ENCODE measurements at regions not wholly inside any gene's neighbourhood (a gene's known extent, or its start where the extent isn't known, plus 50 kb on each side); places are given as distances from the start of the nearest gene placed in this dataset.

DNA sequence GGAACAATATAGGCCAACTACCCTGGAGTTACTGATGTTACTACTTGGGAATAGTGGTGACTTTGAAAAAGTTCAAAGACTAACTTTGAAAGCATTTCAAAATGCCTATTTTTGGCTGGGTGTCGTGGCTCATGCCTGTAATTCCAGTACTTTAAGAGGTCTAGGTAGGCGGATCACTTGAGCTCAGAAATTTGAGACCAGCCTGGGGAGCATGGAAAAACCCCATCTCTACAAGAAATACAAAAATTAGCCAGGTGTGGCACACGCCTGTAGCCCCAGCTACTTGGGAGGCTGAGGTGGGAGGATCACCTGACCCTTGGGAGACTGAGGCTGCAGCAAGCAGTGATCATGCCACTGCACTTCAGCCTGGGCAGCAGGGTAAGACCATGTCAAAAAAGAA is 105.3 kb downstream of the ARRDC3 start:
- TF ChIP-seq, protein P1, sequence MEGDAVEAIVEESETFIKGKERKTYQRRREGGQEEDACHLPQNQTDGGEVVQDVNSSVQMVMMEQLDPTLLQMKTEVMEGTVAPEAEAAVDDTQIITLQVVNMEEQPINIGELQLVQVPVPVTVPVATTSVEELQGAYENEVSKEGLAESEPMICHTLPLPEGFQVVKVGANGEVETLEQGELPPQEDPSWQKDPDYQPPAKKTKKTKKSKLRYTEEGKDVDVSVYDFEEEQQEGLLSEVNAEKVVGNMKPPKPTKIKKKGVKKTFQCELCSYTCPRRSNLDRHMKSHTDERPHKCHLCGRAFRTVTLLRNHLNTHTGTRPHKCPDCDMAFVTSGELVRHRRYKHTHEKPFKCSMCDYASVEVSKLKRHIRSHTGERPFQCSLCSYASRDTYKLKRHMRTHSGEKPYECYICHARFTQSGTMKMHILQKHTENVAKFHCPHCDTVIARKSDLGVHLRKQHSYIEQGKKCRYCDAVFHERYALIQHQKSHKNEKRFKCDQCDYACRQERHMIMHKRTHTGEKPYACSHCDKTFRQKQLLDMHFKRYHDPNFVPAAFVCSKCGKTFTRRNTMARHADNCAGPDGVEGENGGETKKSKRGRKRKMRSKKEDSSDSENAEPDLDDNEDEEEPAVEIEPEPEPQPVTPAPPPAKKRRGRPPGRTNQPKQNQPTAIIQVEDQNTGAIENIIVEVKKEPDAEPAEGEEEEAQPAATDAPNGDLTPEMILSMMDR (IDR thresholded peaks at IDR 0.05), result no peak

DNA sequence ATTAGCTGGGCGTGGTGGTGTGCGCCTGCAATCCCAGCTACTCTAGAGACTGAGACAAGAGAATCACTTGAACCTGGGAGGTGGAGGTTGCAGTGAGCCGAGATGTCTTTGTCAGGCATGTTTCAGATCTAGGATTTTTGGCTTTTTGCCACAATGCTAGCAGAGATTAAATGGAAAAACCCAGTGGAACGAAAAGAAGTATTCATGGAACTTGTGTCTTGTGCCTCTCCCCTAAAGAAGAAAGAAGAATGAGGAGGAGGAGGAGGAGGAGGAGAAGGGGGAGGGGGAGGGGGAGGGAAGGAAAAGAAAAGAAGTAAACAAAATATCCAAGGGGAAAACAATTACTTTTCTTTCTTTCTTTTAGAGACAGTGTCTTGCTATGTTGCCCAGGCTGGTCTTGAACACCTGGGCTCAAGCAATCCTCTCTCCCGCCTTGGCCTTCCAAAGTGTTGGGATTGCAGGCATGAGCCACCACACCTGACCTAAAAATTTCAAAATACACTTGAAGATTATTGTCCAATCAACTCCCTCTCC is 106.0 kb downstream of the ARRDC3 start:
- TF ChIP-seq, protein P1 (IDR thresholded peaks at IDR 0.05), result no peak

DNA sequence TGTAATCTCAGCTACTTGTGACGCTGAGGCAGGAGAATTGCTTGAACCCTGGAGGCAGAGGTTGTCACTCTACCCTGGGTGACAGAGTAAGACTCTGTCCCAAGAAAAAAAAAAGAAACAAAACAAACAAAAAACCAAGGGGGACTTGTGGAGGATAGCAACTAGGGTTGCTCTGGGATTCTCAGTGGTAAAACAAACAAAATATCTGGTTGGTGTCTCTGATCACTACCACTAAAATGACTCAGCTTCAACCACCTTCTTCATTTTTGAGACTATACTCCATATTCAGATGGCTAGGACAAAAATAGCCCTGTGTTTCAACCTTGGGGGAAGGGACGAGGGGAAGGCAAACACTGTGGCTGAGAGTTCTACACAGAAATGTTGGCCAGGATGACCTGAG is 110.3 kb downstream of the ARRDC3 start:
- TF ChIP-seq, protein P1 (IDR thresholded peaks at IDR 0.05), result no peak

DNA sequence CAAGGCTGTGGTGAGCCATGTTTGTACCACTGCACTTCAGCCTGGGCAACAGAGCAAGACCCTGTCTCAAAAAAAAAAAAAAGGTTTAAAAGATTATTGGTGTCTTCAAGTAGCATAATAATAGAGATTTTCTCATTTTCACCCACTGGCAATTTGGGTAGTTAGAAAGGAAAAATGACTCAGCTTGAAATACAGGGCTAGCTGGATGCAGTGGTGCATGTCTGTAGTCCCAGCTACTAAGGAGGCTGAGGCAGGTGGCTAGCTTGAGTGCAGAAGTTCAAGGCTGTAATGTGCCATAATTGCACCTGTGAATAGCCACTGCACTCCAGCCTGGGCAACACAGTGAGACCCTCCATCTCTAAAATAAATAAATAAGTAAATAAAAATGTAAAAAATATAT is 111.1 kb downstream of the ARRDC3 start:
- TF ChIP-seq, protein P1 (IDR thresholded peaks at IDR 0.05), result no peak

DNA sequence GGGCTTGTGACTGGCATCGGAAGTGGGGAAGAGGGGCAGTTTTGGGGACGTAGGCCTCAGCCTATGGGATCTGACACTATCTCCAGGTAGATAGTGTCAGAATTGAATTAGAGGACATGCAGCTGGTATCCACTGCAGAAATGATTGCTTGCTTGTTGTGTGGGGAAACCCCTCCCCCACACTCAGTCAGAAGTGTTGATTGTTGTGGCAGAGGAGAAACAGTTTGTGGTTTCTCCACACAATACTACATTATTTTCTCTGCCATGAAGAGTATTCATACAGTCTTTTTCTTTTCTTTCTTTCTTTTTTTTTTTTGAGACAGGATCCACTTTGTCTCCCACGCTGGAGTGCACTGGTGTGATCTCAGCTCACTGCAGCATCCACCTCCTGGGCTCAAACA is 113.9 kb downstream of the ARRDC3 start:
- TF ChIP-seq, protein P1 (IDR thresholded peaks at IDR 0.05), result no peak

DNA sequence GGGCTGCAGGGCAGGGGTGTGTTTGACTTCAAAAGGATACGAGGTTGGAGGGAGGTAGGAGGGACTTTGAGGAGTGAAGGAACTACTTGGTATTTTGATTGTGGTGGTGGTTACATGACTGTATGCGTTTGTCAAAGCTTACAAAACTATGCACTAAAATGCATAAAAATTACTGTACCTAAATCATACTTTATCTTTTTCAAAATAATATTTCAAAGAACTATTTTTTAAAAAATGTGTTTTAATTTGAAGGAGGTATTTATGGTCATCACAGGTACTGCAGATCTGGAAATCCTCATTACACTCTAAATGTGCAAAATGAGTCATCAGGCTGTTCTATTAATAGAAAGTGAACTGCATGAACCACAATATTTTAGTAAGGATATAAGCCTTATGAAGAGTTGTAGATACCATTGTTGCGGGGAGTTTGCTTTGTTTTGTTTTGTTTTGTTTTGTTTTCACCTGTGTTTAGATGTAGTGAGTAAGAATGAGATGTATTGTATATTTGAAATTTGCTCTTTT is 116.9 kb downstream of the ARRDC3 start:
- TF ChIP-seq, protein P1 (IDR thresholded peaks at IDR 0.05), result no peak

DNA sequence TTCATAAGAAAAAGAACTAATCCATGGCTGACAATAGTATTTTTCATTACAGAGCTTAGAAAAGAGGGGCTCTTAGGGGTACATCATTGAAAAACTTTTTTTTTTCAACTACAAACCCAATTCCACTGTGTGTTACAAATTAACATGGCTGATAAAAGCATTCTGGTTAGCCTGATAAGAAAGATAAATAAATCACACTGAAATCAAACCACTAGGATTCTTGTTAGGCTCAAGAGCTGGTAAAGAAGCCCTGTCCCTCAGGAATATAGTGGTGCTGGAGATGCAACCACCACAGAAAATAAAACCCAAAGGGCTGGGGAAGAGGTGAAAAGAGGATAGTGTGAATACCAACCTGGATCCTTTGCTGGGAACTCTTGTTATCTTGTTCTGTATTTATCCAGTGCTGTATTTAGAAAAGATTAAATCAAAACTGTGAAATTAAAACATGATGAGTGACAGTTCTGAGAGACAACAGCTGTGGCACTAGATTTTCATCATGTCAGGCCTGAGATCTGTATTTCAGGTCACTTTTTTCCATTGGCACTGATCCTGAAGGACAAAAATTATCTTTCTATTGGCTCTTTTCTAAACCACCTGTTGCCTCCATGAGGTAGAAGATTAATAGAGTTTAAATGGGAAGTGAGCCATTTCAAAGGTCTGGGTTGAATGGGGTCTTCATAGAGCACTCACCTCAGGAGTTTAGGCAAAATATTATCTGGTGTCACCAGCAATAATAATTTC is 118.6 kb downstream of the ARRDC3 start:
- TF ChIP-seq, protein P1 (IDR thresholded peaks at IDR 0.05), result no peak
